HG03025 (cell line): ENCODE measurements at regions not wholly inside any gene's neighbourhood (a gene's known extent, or its start where the extent isn't known, plus 50 kb on each side); places are given as distances from the start of the nearest gene placed in this dataset.
"Not testable (repeated sequence)": the region's sequence is repeated elsewhere in the genome, so short reads cannot be mapped to it uniquely, and the experiment has no call there.

Source experiments
- ATAC-seq: cut with Tn5 transposase; IDR thresholded peaks from one replicate; pipeline ENCODE4 v1.9.1; 2021; ENCODE audit warnings: mild to moderate bottlenecking, moderate library complexity; ENCODE audit not compliant: unreplicated experiment, low FRiP score

- no peak for ATAC-seq
These were observed 558.5 kb downstream of the RFC3 start for GRCh38 chr13:34376483-34376882.

- ATAC-seq, result no peak
These were observed 560.8 kb upstream of the NBEA start for GRCh38 chr13:34381228-34381627.

GRCh38 chr13:34383728-34384127, 558.3 kb upstream of the NBEA start:
- ATAC-seq, result no peak

GRCh38 chr13:34386229-34386628, 555.8 kb upstream of the NBEA start:
- ATAC-seq, result not testable (repeated sequence)

GRCh38 chr13:34391076-34391475, 551.0 kb upstream of the NBEA start:
- no peak for ATAC-seq

GRCh38 chr13:34401696-34402095, 540.4 kb upstream of the NBEA start:
- ATAC-seq, result no peak

- ATAC-seq, result no peak
These were observed 536.5 kb upstream of the NBEA start for GRCh38 chr13:34405410-34406181.

- no peak for ATAC-seq
These were observed 533.4 kb upstream of the NBEA start for GRCh38 chr13:34408640-34409039.

GRCh38 chr13:34409496-34410182, 532.4 kb upstream of the NBEA start:
- ATAC-seq, result no peak

GRCh38 chr13:34410678-34411077, 531.4 kb upstream of the NBEA start:
- ATAC-seq, result no peak

- ATAC-seq, result no peak
These were observed 530.9 kb upstream of the NBEA start for GRCh38 chr13:34411177-34411576.

GRCh38 chr13:34411894-34412293, 530.2 kb upstream of the NBEA start:
- no peak for ATAC-seq

- ATAC-seq, result no peak
These were observed 529.8 kb upstream of the NBEA start for GRCh38 chr13:34412295-34412694.

GRCh38 chr13:34412817-34413375, 529.2 kb upstream of the NBEA start:
- ATAC-seq, result no peak

- no peak for ATAC-seq
These were observed 528.4 kb upstream of the NBEA start for GRCh38 chr13:34413538-34414210.

GRCh38 chr13:34414616-34415015, 527.5 kb upstream of the NBEA start:
- ATAC-seq, result no peak

GRCh38 chr13:34416971-34417380, 525.1 kb upstream of the NBEA start:
- no peak for ATAC-seq

- no peak for ATAC-seq
These were observed 524.2 kb upstream of the NBEA start for GRCh38 chr13:34417896-34418295.

- no peak for ATAC-seq
These were observed 523.0 kb upstream of the NBEA start for GRCh38 chr13:34419025-34419424.

- ATAC-seq, result no peak
These were observed 522.3 kb upstream of the NBEA start for GRCh38 chr13:34419755-34420154.

GRCh38 chr13:34420702-34421346, 521.2 kb upstream of the NBEA start:
- ATAC-seq, result no peak
